Endodermal cell (in vitro differentiated cells): ENCODE measurements at regions not wholly inside any gene's neighbourhood (a gene's known extent, or its start where the extent isn't known, plus 50 kb on each side); places are given as distances from the start of the nearest gene placed in this dataset.

ENCODE experiments used
- DNase-seq: peaks from one replicate; pipeline ENCODE4 v3.0.0-alpha.2; 2017
- H3K27ac ChIP-seq: 2 replicates; pipeline ENCODE4 v1.5.1; 2013; ENCODE audit warnings: mild to moderate bottlenecking, low read depth, low read length, moderate library complexity
- H3K27me3 ChIP-seq: 2 replicates; pipeline ENCODE4 v1.6.1; 2013; ENCODE audit warnings: mild to moderate bottlenecking, low read length, moderate library complexity; ENCODE audit not compliant: insufficient read depth, control insufficient read depth, poor library complexity, severe bottlenecking
- H3K36me3 ChIP-seq: 2 replicates; pipeline ENCODE4 v1.7.0; 2013; ENCODE audit warnings: mild to moderate bottlenecking, low read length, moderate library complexity; ENCODE audit not compliant: control insufficient read depth, insufficient read depth
- H3K4me1 ChIP-seq: one replicate; pipeline ENCODE4 v1.7.0; 2013; ENCODE audit warnings: low read length; ENCODE audit not compliant: control insufficient read depth, insufficient read depth
- H3K4me3 ChIP-seq: 2 replicates; pipeline ENCODE4 v1.5.1; 2013; ENCODE audit warnings: mild to moderate bottlenecking, low read length, moderate library complexity
- H3K9ac ChIP-seq: 2 replicates; pipeline ENCODE4 v1.6.1; 2013; ENCODE audit warnings: mild to moderate bottlenecking, low read length, moderate library complexity; ENCODE audit not compliant: poor library complexity, severe bottlenecking; ENCODE audit errors: extremely low read depth
- H3K9me3 ChIP-seq: 2 replicates; pipeline ENCODE4 v1.6.1; 2013; ENCODE audit warnings: mild to moderate bottlenecking, low read length, moderate library complexity; ENCODE audit not compliant: control insufficient read depth
- H3K27ac Mint-ChIP-seq: 2 replicates; pipeline ENCODE4 v1.8.0; 2020; ENCODE audit warnings: mixed read lengths
- H3K27me3 Mint-ChIP-seq: 2 replicates; pipeline ENCODE4 v1.8.0; 2021; ENCODE audit warnings: mild to moderate bottlenecking, mixed read lengths; ENCODE audit not compliant: insufficient read depth
- H3K36me3 Mint-ChIP-seq: 2 replicates; pipeline ENCODE4 v1.8.0; 2020; ENCODE audit warnings: low read depth, mixed read lengths
- H3K4me1 Mint-ChIP-seq: 2 replicates; pipeline ENCODE4 v1.8.0; 2020; ENCODE audit warnings: mixed read lengths
- H3K4me3 Mint-ChIP-seq: 2 replicates; pipeline ENCODE4 v1.8.0; 2020; ENCODE audit warnings: mild to moderate bottlenecking, moderate library complexity, mixed read lengths
- H3K9me3 Mint-ChIP-seq: 2 replicates; pipeline ENCODE4 v1.8.0; 2020; ENCODE audit warnings: mild to moderate bottlenecking, mixed read lengths
- WGBS, 2 experiments: methylation state at CpG; one replicate each; pipeline versions ENCODE4 v1.1.5 to v1.1.7; 2013; ENCODE audit warnings: missing lambda C conversion rate in 2 of 2, mixed read lengths in 1 of 2; ENCODE audit not compliant: insufficient coverage in 1 of 2, insufficient read length in 1 of 2; 5-methylcytosine and 5-hydroxymethylcytosine counted together
- TF ChIP-seq, protein P1 (sequence below): fragments of 200-600 bp; sonication (generic); conservative IDR thresholded peaks from 2 replicates; pipeline ENCODE4 v1.5.0; 2021; ENCODE audit warnings: antibody characterized with exemption, mild to moderate bottlenecking

DNA sequence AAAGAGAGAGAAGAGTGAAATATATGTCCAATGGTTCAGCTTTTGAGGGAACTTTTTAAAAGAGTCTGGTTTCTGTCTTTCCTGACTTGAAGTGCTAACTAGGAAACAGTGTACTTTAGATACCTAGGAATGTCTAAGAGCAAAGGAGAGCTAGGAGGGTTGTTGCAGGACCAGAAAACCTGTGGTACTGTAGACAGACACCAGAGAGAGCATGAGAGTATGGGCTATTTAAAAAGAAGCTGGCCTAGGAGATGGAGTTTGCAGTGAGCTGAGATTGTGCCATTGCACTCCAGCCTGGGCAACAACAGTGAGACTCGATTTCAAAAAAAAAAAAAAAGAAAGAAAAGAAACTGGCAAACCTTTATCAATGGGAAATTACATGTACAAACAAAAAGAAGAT lies 223.9 kb downstream of the FAT4 start:
- H3K27ac ChIP-seq, result no peak overlapping the region
- Mint-ChIP-seq H3K27ac (no peak overlapping the region), H3K36me3 (no peaks in the 10 kb centered on the region), H3K4me3 (no peak overlapping the region), H3K27me3 (no peaks in the 10 kb centered on the region), H3K4me1 (no peaks in the 10 kb centered on the region), H3K9me3 (peaks cover 11% of the 10 kb centered on the region)
- WGBS, 2 experiments, result 100% methylated on average over 1 of the region's 1 CpG; no CpG with 5 or more reads in 1 of the 2 experiments
- H3K9ac ChIP-seq, result no peak overlapping the region
- peaks cover 12% of the 10 kb centered on the region for H3K9me3 ChIP-seq
- no peaks in the 10 kb centered on the region for H3K36me3 ChIP-seq
- TF ChIP-seq, protein P1, sequence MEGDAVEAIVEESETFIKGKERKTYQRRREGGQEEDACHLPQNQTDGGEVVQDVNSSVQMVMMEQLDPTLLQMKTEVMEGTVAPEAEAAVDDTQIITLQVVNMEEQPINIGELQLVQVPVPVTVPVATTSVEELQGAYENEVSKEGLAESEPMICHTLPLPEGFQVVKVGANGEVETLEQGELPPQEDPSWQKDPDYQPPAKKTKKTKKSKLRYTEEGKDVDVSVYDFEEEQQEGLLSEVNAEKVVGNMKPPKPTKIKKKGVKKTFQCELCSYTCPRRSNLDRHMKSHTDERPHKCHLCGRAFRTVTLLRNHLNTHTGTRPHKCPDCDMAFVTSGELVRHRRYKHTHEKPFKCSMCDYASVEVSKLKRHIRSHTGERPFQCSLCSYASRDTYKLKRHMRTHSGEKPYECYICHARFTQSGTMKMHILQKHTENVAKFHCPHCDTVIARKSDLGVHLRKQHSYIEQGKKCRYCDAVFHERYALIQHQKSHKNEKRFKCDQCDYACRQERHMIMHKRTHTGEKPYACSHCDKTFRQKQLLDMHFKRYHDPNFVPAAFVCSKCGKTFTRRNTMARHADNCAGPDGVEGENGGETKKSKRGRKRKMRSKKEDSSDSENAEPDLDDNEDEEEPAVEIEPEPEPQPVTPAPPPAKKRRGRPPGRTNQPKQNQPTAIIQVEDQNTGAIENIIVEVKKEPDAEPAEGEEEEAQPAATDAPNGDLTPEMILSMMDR, result no peak
- H3K27me3 ChIP-seq, result no peaks in the 10 kb centered on the region
- DNase-seq, result no peak
- H3K4me3 ChIP-seq, result no peak overlapping the region
- no peaks in the 10 kb centered on the region for H3K4me1 ChIP-seq

DNA sequence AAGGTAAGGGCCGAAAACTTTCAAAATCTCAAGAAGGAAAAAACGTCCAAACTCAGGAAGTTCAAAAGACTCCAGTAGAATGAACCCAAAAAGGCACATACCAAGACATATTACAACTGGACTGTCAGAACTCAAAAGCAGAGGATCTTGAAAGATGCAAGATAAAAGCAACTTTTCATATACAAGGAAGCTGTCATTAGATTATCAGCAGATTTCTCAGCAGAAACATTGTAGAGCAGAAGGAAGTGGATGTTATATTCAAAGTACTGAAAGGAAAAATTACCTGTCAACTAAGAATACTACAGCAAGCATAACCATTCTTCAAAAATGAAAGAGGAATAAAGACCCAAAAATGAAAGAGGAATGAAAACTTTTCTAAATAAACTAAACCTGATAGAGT lies 224.9 kb downstream of the FAT4 start:
- TF ChIP-seq, protein P1, result no peak
- peaks cover 12% of the 10 kb centered on the region for H3K9me3 ChIP-seq
- H3K4me3 Mint-ChIP-seq, result no peak overlapping the region
- no peak overlapping the region for H3K9ac ChIP-seq
- H3K9me3 Mint-ChIP-seq, result peaks cover 11% of the 10 kb centered on the region
- DNase-seq, result no peak
- H3K4me1 ChIP-seq, result no peaks in the 10 kb centered on the region
- no peaks in the 10 kb centered on the region for H3K4me1 Mint-ChIP-seq
- no peaks in the 10 kb centered on the region for H3K27me3 Mint-ChIP-seq
- H3K27ac Mint-ChIP-seq, result no peak overlapping the region
- WGBS, 2 experiments, result 78% methylated on average over 2 of the region's 2 CpGs; no CpG with 5 or more reads in 1 of the 2 experiments
- H3K27ac ChIP-seq, result no peak overlapping the region
- H3K4me3 ChIP-seq, result no peak overlapping the region
- no peaks in the 10 kb centered on the region for H3K36me3 Mint-ChIP-seq
- H3K36me3 ChIP-seq, result no peaks in the 10 kb centered on the region
- no peaks in the 10 kb centered on the region for H3K27me3 ChIP-seq

DNA sequence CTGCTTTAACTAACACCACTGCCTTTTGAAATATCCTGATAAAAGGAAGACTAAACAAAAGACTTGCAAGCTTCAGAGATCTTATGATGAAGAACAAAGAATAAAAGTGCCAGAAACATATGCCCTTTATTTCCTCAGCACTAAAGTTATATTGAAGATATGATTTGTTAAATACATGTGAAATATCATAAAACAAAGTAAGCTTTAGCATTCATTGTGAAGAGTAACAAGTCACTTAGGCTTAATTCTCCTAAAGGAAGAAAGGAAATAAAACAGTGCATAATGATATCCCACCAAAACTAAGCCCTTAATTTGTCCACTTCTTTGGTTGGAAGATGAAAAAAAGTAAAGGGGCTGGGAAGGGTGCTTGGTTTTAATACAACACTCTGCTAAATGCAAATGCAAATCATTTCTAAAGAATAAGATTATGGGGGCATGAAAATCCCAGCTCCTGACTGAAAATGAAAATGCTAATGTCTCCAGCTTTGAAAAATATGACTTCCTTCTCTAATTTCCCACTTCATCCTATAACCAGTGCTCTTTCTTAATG lies 227.2 kb downstream of the FAT4 start:
- peaks cover 17% of the 10 kb centered on the region for H3K9me3 ChIP-seq
- no peaks in the 10 kb centered on the region for H3K27me3 Mint-ChIP-seq
- no peak for DNase-seq

More for the DNA sequence above, 227.2 kb downstream of the FAT4 start:
- H3K4me3 Mint-ChIP-seq, result no peak overlapping the region
- H3K27me3 ChIP-seq, result no peaks in the 10 kb centered on the region
- no peaks in the 10 kb centered on the region for H3K36me3 ChIP-seq
- H3K4me1 ChIP-seq, result no peaks in the 10 kb centered on the region
- TF ChIP-seq, protein P1, result no peak
- H3K9ac ChIP-seq, result no peak overlapping the region
- H3K27ac ChIP-seq, result peak overlapping the region; percentile 78
- no peaks in the 10 kb centered on the region for H3K4me1 Mint-ChIP-seq
- H3K36me3 Mint-ChIP-seq, result no peaks in the 10 kb centered on the region
- no peak overlapping the region for H3K4me3 ChIP-seq
- no peak overlapping the region for H3K27ac Mint-ChIP-seq
- peaks cover 11% of the 10 kb centered on the region for H3K9me3 Mint-ChIP-seq
